ENCODE measurements at regions not wholly inside any gene's neighbourhood (a gene's known extent, or its start where the extent isn't known, plus 50 kb on each side); places are given as distances from the start of the nearest gene placed in this dataset.

- TF ChIP-seq CTCF (IDR thresholded peaks at IDR 0.05) = no peak
- TF ChIP-seq POLR2A (IDR thresholded peaks at IDR 0.05) = no peak
Observed at GRCh38 chr18:73677450-73677849, 470.2 kb downstream of the FBXO15 start.

Data from vagina (tissue), 2 donors.